HepG2 (cell line): ENCODE measurements at regions not wholly inside any gene's neighbourhood (a gene's known extent, or its start where the extent isn't known, plus 50 kb on each side); places are given as distances from the start of the nearest gene placed in this dataset.

ENCODE experiments used
- ATAC-seq: fragments of 200-7000 bp; cut with Tn5 transposase; 3 replicates; pipeline ENCODE4 v1.9.1; 2020; ENCODE audit warnings: mild to moderate bottlenecking, moderate library complexity
- BruUV-seq: library from RNA; stranded (reverse); fragments of 400-500 nt; replicated peaks from 2 replicates; lab custom pipeline; 2021; lab: Mats Ljungman, UMichigan
- CTCF ChIA-PET: fragments of 300-600 bp; formaldehyde crosslinking; extraction: SDS; loops from one replicate; lab custom pipeline; 2021; ENCODE audit warnings: low total read pairs, inconsistent platforms, low intra/inter-chr PET ratio; lab: Yijun Ruan, JAX
- POLR2A ChIA-PET: fragments of 350-600 bp; sonication (Branson Sonifier 250); formaldehyde crosslinking; loops from one replicate; lab custom pipeline; 2020; ENCODE audit warnings: antibody characterized with exemption, inconsistent platforms; lab: Yijun Ruan, JAX
- DNase-seq: peaks from one replicate; pipeline ENCODE4 v3.0.0-alpha.2; 2015; ENCODE audit warnings: low spot score
- FAIRE-seq: peaks from 3 replicates; lab custom pipeline; 2011; peaks lifted over from hg19 to GRCh38; lab: Jason Lieb, UNC
- H2AFZ ChIP-seq: one replicate; pipeline ENCODE4 v1.6.1; 2011; ENCODE audit warnings: low read length, inconsistent platforms
- H3K27ac ChIP-seq: fragments of 300-600 bp; 3 replicates; pipeline ENCODE4 v1.8.0; 2011; ENCODE audit warnings: mixed run types, mild to moderate bottlenecking, mixed read lengths, low read length, inconsistent platforms; ENCODE audit not compliant: insufficient read depth; ENCODE audit errors: extremely low read length
- H3K27me3 ChIP-seq, 2 experiments: fragments of 200-600 bp in 1 of 2; 2 replicates in 1 of 2; 3 replicates in 1 of 2; pipeline versions ENCODE4 v1.6.0 to v1.8.0; 2011; ENCODE audit warnings: low read length in 2 of 2, mild to moderate bottlenecking in 2 of 2, moderate library complexity in 2 of 2, inconsistent platforms in 1 of 2; ENCODE audit not compliant: insufficient read depth in 2 of 2, control insufficient read depth in 1 of 2
- H3K36me3 ChIP-seq, 2 experiments: fragments of 200-600 bp in 1 of 2; replicated peaks in 1 of 2; 2 replicates in 1 of 2; 3 replicates in 1 of 2; pipeline versions ENCODE4 v1.5.1 to v1.8.0; 2011; ENCODE audit warnings: low read length in 2 of 2, inconsistent platforms in 1 of 2; ENCODE audit not compliant: insufficient read depth in 2 of 2, control insufficient read depth in 1 of 2
- H3K4me1 ChIP-seq: 2 replicates; pipeline ENCODE4 v1.5.1; 2012; ENCODE audit warnings: low read length, inconsistent platforms; ENCODE audit not compliant: insufficient read depth
- H3K4me2 ChIP-seq: 2 replicates; pipeline ENCODE4 v1.6.0; 2011; ENCODE audit warnings: low read depth, low read length, inconsistent platforms
- H3K4me3 ChIP-seq, 3 experiments: fragments of 200-600 bp in 1 of 3; sonication (generic), shearing (Covaris generic) in 1 of 3; replicated peaks in 1 of 3; 2 replicates each; pipeline ENCODE4 v1.5.1; 2011 to 2016; ENCODE audit warnings: low read length in 3 of 3, inconsistent platforms in 2 of 3, low read depth in 2 of 3, mild to moderate bottlenecking in 2 of 3, control low read depth in 1 of 3, mixed read lengths in 1 of 3; ENCODE audit not compliant: insufficient read depth in 1 of 3
- H3K79me2 ChIP-seq: one replicate; pipeline ENCODE4 v1.6.1; 2011; ENCODE audit warnings: low read length, inconsistent platforms; ENCODE audit not compliant: insufficient read depth
- H3K9ac ChIP-seq: 2 replicates; pipeline ENCODE4 v1.6.0; 2011; ENCODE audit warnings: mild to moderate bottlenecking, low read depth, low read length, inconsistent platforms; ENCODE audit not compliant: insufficient read depth
- H3K9me3 ChIP-seq: 2 replicates; pipeline ENCODE4 v1.5.1; 2012; ENCODE audit warnings: mild to moderate bottlenecking, low read length
- H4K20me1 ChIP-seq: 2 replicates; pipeline ENCODE4 v1.6.0; 2011; ENCODE audit warnings: inconsistent platforms, mild to moderate bottlenecking, low read length, moderate library complexity; ENCODE audit not compliant: insufficient read depth
- ARHGAP35 ChIP-seq: sonication (generic); formaldehyde crosslinking; IDR thresholded peaks from 2 replicates; pipeline ENCODE4 v1.9.0; 2022; ENCODE audit warnings: mild to moderate bottlenecking, inconsistent platforms, moderate library complexity, missing genetic modification reagents, borderline replicate concordance
- IRF1 ChIP-seq: sonication (generic); formaldehyde crosslinking; IDR thresholded peaks from 2 replicates; pipeline ENCODE4 v1.4.0; 2020; ENCODE audit warnings: low read depth, mild to moderate bottlenecking, missing genetic modification reagents
- MXI1 ChIP-seq: IDR thresholded peaks from 3 replicates; pipeline ENCODE4 v1.6.1; 2012; ENCODE audit warnings: low read depth, low read length, inconsistent platforms, borderline replicate concordance
- NFYB ChIP-seq: sonication (generic); formaldehyde crosslinking; IDR thresholded peaks from 2 replicates; pipeline ENCODE4 v1.4.0; 2020; ENCODE audit warnings: missing genetic modification reagents
- NR2F6 ChIP-seq, 2 experiments: IDR thresholded peaks; 2 replicates each; pipeline ENCODE4 v1.6.1; 2016; ENCODE audit warnings: antibody characterized with exemption in 1 of 2, mild to moderate bottlenecking in 1 of 2
- SP4 ChIP-seq: sonication (generic); formaldehyde crosslinking; IDR thresholded peaks from 2 replicates; pipeline ENCODE4 v1.8.1; 2023; ENCODE audit warnings: mild to moderate bottlenecking, missing genetic modification reagents
- STAT6 ChIP-seq: sonication (generic); formaldehyde crosslinking; IDR thresholded peaks from 2 replicates; pipeline ENCODE4 v1.4.0; 2020; ENCODE audit warnings: missing genetic modification reagents, mild to moderate bottlenecking, borderline replicate concordance
- THAP8 ChIP-seq: sonication (generic); formaldehyde crosslinking; IDR thresholded peaks from 2 replicates; pipeline ENCODE4 v1.5.1; 2020; ENCODE audit warnings: missing genetic modification reagents, mild to moderate bottlenecking, borderline replicate concordance
- ZBTB38 ChIP-seq: sonication (generic); formaldehyde crosslinking; IDR thresholded peaks from 2 replicates; pipeline ENCODE4 v1.5.1; 2020; ENCODE audit warnings: mild to moderate bottlenecking, missing genetic modification reagents
- ZBTB42 ChIP-seq: sonication (generic); formaldehyde crosslinking; IDR thresholded peaks from 2 replicates; pipeline ENCODE4 v1.5.0; 2020; ENCODE audit warnings: mild to moderate bottlenecking, missing genetic modification reagents
- ZNF333 ChIP-seq: sonication (generic); formaldehyde crosslinking; IDR thresholded peaks from 2 replicates; pipeline ENCODE4 v1.4.0; 2020; ENCODE audit warnings: mild to moderate bottlenecking, missing genetic modification reagents, borderline replicate concordance
- ZNF382 ChIP-seq: sonication (generic); formaldehyde crosslinking; IDR thresholded peaks from 2 replicates; pipeline ENCODE4 v1.5.0; 2020; ENCODE audit warnings: missing genetic modification reagents, mild to moderate bottlenecking, borderline replicate concordance
- ZNF7 ChIP-seq: IDR thresholded peaks from 2 replicates; pipeline ENCODE4 v1.6.1; 2016; ENCODE audit warnings: missing biosample characterization, missing genetic modification reagents
- ZNF772 ChIP-seq: sonication (generic); formaldehyde crosslinking; IDR thresholded peaks from 2 replicates; pipeline ENCODE4 v1.5.0; 2020; ENCODE audit warnings: mild to moderate bottlenecking, missing genetic modification reagents
- ZZZ3 ChIP-seq: sonication (generic); formaldehyde crosslinking; IDR thresholded peaks from 2 replicates; pipeline ENCODE4 v1.4.0; 2020; ENCODE audit warnings: missing genetic modification reagents, mild to moderate bottlenecking, borderline replicate concordance
- WGBS: methylation state at CpG from one replicate; pipeline ENCODE4 v1.1.6; 2017; ENCODE audit warnings: low lambda C conversion rate; 5-methylcytosine and 5-hydroxymethylcytosine counted together
- in situ Hi-C: cut with HindIII; loops from 2 replicates; pipeline ENCODE4 v1.10.0; 2017; ENCODE audit warnings: low pct_unique_long_range_greater_than_20kb; ENCODE audit not compliant: extremely low pct_ligation_motif_present
- intact Hi-C: fragments of 100-400 bp; cut with micrococcal nuclease; formaldehyde crosslinking; loops from one replicate; pipeline ENCODE4 v1.10.0; 2022; ENCODE audit not compliant: unreplicated experiment

- in situ Hi-C loops = no loop called here
- no peak overlapping the region for H3K4me2 ChIP-seq
- 67% methylated on average over 3 of the region's 13 CpGs for WGBS
- H3K27me3 ChIP-seq = peaks cover 2 to 37% of the 10 kb centered on the region in 2 experiments; a peak in 3 of 5 replicates
- DNase-seq (no peak), ATAC-seq (no peak), FAIRE-seq (no peak)
- no peak overlapping the region for H2AFZ ChIP-seq
- H3K79me2 ChIP-seq = no peaks in the 10 kb centered on the region
- H3K4me1 ChIP-seq = no peaks in the 10 kb centered on the region
- H3K36me3 ChIP-seq = no peaks in the 10 kb centered on the region
- H3K9me3 ChIP-seq = peaks cover 27% of the 10 kb centered on the region
- no peak for TF ChIP-seq ZNF7
- TF ChIP-seq IRF1 (CRISPR knock-in tag) = no peak
- TF ChIP-seq ZNF772 (CRISPR knock-in tag) = no peak
- no peak for TF ChIP-seq NR2F6 (IDR thresholded peaks at IDR 0.05)
- TF ChIP-seq NR2F6 (CRISPR knock-in tag; IDR thresholded peaks at IDR 0.05) = no peak
- no peak for TF ChIP-seq ZNF333 (CRISPR knock-in tag)
- TF ChIP-seq NFYB (CRISPR knock-in tag) = no peak
- TF ChIP-seq ZZZ3 (CRISPR knock-in tag) = no peak
- TF ChIP-seq ZBTB42 = no peak
- no peak for TF ChIP-seq ARHGAP35 (CRISPR knock-in tag)
- no peak for TF ChIP-seq STAT6
- no peak for TF ChIP-seq MXI1
- TF ChIP-seq ZBTB38 (CRISPR knock-in tag) = no peak
- TF ChIP-seq THAP8 (CRISPR knock-in tag) = no peak
- no peak for TF ChIP-seq SP4 (CRISPR knock-in tag)
- TF ChIP-seq ZNF382 (CRISPR knock-in tag) = no peak
- H3K27ac ChIP-seq = no peak overlapping the region
- POLR2A ChIA-PET = no interaction called here
- BruUV-seq = no TSS peak
- CTCF ChIA-PET = no interaction called here
- no peak overlapping the region for H3K4me3 ChIP-seq
- intact Hi-C loops = no loop called here
- H4K20me1 ChIP-seq = no peaks in the 10 kb centered on the region
- no peak overlapping the region for H3K9ac ChIP-seq
These were observed 108.1 kb upstream of the INSIG1 start for GRCh38 chr7:155189590-155189989.
